ENCODE measurements at regions not wholly inside any gene's neighbourhood (a gene's known extent, or its start where the extent isn't known, plus 50 kb on each side); places are given as distances from the start of the nearest gene placed in this dataset.

GRCh38 chr4:144575181-144575580 lies 70.8 kb upstream of the HHIP start:
- 45 to 63% (median 60%) methylated on average over 2 of the region's 2 CpGs for WGBS, 5 donors
- H3K4me3 ChIP-seq = no peak overlapping the region
- no peaks in the 10 kb centered on the region for H3K9me3 ChIP-seq
- intact Hi-C loops (cut with DNase I; ENCODE audit: low total_unique reads) = no loop called here
- H3K36me3 ChIP-seq = no peaks in the 10 kb centered on the region
- H3K27ac ChIP-seq = no peak overlapping the region
- TF ChIP-seq EP300 (IDR thresholded peaks at IDR 0.05) = no peak
- no peak for TF ChIP-seq POLR2A (IDR thresholded peaks at IDR 0.05)
- no peak for TF ChIP-seq CTCF (IDR thresholded peaks at IDR 0.05)
- TF ChIP-seq POLR2AphosphoS5 (IDR thresholded peaks at IDR 0.05) = no peak
- H3K4me1 ChIP-seq = no peaks in the 10 kb centered on the region
- no peaks in the 10 kb centered on the region for H3K27me3 ChIP-seq
- DNase-seq = peak in 1 of 2 donors; percentile 33

GRCh38 chr4:144578681-144579080 lies 67.3 kb upstream of the HHIP start:
- Histone ChIP-seq H3K36me3 (no peaks in the 10 kb centered on the region), H3K27me3 (no peaks in the 10 kb centered on the region), H3K27ac (no peak overlapping the region), H3K4me1 (no peaks in the 10 kb centered on the region), H3K4me3 (no peak overlapping the region), H3K9me3 (no peaks in the 10 kb centered on the region)
- intact Hi-C loops (cut with DNase I; ENCODE audit: low total_unique reads) = no loop called here
- TF ChIP-seq POLR2A (IDR thresholded peaks at IDR 0.05) = no peak
- no peak for TF ChIP-seq POLR2AphosphoS5 (IDR thresholded peaks at IDR 0.05)
- WGBS, 5 donors = 84 to 94% (median 92%) methylated on average over 4 of the region's 4 CpGs
- DNase-seq = no peak

- TF ChIP-seq EP300 (IDR thresholded peaks at IDR 0.05) = no peak
- no peak for TF ChIP-seq CTCF (IDR thresholded peaks at IDR 0.05)
- no peak for TF ChIP-seq POLR2A (IDR thresholded peaks at IDR 0.05)
- no peak for TF ChIP-seq POLR2AphosphoS5 (IDR thresholded peaks at IDR 0.05)
- Histone ChIP-seq H3K36me3 (no peaks in the 10 kb centered on the region), H3K27me3 (no peaks in the 10 kb centered on the region), H3K9me3 (no peaks in the 10 kb centered on the region), H3K4me3 (no peak overlapping the region), H3K4me1 (no peaks in the 10 kb centered on the region), H3K27ac (no peak overlapping the region)
- intact Hi-C loops (cut with DNase I; ENCODE audit: low total_unique reads) = no loop called here
- DNase-seq = no peak
Observed at GRCh38 chr4:144579411-144580030, 66.4 kb upstream of the HHIP start.

- intact Hi-C loops (cut with DNase I; ENCODE audit: low total_unique reads) = no loop called here
- Histone ChIP-seq H3K36me3 (no peaks in the 10 kb centered on the region), H3K27me3 (no peaks in the 10 kb centered on the region), H3K4me1 (no peaks in the 10 kb centered on the region), H3K9me3 (no peaks in the 10 kb centered on the region), H3K27ac (no peak overlapping the region), H3K4me3 (no peak overlapping the region)
- no peak for DNase-seq
- no peak for TF ChIP-seq POLR2AphosphoS5 (IDR thresholded peaks at IDR 0.05)
- TF ChIP-seq POLR2A (IDR thresholded peaks at IDR 0.05) = no peak
- no peak for TF ChIP-seq CTCF (IDR thresholded peaks at IDR 0.05)
- TF ChIP-seq EP300 (IDR thresholded peaks at IDR 0.05) = no peak
- 72 to 84% (median 81%) methylated on average over 4 of the region's 4 CpGs for WGBS, 5 donors
Observed at GRCh38 chr4:144580430-144580829, 65.5 kb upstream of the HHIP start.

GRCh38 chr4:144582105-144582850 lies 63.7 kb upstream of the HHIP start:
- no peaks in the 10 kb centered on the region for H3K27me3 ChIP-seq
- H3K9me3 ChIP-seq = peaks cover 0 to 2% (median 1%) of the 10 kb centered on the region in 4 donors
- TF ChIP-seq EP300 (IDR thresholded peaks at IDR 0.05) (no peak), POLR2AphosphoS5 (IDR thresholded peaks at IDR 0.05) (no peak), CTCF (IDR thresholded peaks at IDR 0.05) (no peak), POLR2A (IDR thresholded peaks at IDR 0.05) (no peak)
- intact Hi-C loops (cut with DNase I; ENCODE audit: low total_unique reads) = no loop called here
- H3K4me1 ChIP-seq = no peaks in the 10 kb centered on the region
- no peak overlapping the region for H3K27ac ChIP-seq
- no peak for DNase-seq
- 67 to 76% (median 74%) methylated on average over 7 of the region's 7 CpGs for WGBS, 5 donors
- no peak overlapping the region for H3K4me3 ChIP-seq
- H3K36me3 ChIP-seq = no peaks in the 10 kb centered on the region
